GM19238 (cell line): ENCODE measurements at regions not wholly inside any gene's neighbourhood (a gene's known extent, or its start where the extent isn't known, plus 50 kb on each side); places are given as distances from the start of the nearest gene placed in this dataset.

ENCODE experiments used
- DNase-seq: peaks from one replicate; pipeline ENCODE4 v3.0.0; 2011; ENCODE audit warnings: low spot score; ENCODE audit not compliant: insufficient read length

DNA sequence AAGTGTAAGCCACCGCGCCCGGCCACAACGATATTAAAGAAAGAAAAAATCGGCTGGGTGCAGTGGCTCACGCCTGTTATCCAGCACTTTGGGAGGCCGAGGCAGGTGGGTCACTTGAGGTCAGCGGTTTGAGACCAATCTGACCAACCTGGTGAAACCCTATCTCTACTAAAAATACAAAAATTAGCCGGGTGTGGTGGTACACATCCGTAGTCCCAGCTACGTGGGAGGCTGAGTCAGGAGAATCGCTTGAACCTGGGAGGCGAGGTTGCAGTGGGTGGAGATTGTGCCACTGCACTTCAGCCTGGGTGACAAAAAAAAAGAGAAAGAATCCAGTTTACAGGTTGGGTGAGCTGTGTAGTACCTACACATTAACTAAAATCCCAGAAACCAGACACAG, 99.9 kb upstream of the CACNA1A start:
- DNase-seq = no peak

DNA sequence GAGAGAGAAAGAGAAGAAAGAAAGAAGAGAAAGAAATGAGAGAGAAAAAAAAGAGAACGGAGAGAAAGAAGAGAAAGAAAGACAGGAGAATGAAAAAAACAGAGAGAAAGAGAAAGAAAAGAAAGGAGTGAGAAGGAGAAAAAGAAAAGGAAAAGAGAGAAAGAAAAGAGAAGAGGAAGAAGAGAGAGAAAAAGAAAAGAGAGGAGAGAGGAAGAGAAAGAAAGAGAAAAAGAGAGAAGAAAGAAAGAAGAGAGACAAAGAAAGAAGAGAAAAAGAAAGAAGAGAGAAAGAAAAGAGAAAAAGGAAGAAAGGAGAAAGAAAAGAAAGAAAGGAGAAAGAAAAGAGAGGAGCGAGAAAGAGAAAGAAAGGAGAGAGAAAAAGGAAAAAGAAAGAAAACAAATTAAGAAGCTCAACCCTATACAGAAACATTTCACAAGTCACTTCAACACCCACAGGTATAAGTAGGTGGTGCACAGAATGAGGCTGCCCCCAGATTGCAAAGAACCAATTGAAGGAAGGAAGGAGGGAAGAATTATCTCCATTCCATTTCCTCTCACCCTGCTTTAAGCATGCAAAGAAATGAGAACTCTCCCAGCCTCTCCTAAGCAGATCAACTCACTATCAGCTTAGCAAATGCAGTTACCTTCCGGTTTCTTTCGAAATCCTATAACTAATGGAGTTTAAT, 98.8 kb upstream of the CACNA1A start:
- DNase-seq = no peak

DNA sequence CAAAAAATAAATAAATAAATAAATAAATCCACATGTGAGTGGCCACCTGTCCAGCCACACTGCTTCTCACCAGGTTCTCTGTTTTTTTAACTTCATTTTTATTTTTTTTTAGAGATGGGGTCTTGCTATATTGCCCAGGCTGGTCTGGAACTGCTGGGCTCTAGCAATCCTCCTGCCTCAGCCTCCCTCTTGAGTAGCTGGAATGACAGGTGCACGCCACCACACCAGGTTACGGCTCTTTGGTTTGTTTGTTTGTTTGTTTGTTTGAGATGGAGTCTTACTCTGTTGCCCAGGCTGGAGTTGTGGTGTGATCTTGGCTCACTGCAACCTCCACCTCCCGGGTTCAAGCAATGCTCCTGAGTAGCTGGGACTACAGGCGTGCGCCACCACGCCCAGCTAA, 94.5 kb upstream of the CACNA1A start:
- DNase-seq = no peak

DNA sequence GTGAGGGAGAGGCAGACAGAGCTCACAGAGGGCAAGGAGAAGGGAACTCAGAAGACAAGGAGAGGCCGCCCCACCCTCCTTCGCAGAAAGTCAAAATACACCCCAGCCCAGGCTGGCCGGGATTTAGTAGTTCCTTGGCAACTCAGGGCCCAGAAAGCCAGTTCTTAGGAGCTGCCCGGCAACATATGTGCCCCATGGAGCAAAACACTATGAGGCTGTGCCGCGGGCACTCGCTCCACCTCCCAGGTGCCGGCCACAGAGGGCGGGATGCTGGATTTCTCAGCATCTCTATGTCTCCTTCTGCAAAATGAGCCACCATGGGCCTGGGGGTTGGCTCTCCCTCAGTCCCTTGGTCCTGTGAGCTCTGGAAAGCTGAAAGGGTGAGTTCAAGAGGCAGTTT, 93.8 kb upstream of the CACNA1A start:
- DNase-seq = no peak

DNA sequence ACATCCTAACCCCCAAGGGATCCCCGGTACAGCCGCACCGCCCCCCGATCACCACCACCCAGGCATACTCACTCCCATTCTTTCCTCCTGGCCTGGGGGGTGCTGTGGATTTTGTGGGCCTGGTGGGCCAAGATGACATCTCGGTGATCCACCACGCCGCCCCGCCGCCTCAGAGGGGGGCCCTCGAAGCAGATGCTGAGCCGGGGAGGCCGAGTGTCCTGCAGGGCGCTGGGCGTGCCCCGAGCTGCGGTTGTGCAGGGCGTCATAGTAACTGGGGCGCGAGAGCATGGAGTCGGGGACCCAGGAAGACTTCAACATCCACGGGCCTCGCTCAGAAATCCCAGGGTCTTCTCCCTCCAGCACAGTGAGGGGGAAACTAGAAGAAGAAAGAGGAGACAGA, 93.4 kb upstream of the CACNA1A start:
- no peak for DNase-seq

DNA sequence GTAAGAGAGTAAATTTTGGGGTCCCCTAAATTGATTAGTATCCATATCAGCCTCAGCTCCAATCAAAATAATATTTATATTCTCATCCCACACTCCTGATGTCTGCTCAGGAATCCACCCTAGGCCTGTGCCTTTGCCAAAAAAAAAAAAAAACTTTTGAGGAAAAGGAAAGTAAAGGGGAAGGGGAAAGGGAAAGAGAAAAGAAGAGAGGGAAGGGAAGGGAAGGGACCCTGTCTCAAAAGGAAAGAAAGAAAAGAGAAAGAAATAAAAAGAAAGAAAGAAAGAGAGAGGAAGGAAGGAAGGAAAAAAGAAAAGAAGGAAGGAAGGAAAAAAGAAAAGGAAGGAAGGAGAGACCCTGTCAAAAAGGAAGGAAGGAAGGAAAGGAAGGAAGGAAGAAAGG, 91.8 kb upstream of the CACNA1A start:
- DNase-seq = no peak

DNA sequence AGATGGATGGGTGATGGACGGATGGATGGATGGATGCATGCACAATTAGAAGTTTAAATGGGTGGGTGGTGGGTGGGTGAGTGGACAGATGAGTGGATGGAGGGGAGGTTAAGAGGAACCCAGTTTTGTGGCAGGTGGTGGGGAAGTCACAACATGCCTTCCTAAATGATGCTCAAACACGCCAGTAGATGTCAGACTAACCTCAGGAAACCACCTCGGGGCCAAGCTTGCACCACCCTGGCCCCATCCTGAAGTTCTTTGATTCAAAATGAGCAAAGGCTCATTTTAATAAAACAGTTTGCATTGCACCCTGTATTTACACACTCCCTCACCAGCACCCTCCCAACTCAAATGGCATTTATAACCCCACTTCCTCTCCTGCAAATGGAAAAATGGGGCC, 91.4 kb upstream of the CACNA1A start:
- DNase-seq = peak; percentile 69

DNA sequence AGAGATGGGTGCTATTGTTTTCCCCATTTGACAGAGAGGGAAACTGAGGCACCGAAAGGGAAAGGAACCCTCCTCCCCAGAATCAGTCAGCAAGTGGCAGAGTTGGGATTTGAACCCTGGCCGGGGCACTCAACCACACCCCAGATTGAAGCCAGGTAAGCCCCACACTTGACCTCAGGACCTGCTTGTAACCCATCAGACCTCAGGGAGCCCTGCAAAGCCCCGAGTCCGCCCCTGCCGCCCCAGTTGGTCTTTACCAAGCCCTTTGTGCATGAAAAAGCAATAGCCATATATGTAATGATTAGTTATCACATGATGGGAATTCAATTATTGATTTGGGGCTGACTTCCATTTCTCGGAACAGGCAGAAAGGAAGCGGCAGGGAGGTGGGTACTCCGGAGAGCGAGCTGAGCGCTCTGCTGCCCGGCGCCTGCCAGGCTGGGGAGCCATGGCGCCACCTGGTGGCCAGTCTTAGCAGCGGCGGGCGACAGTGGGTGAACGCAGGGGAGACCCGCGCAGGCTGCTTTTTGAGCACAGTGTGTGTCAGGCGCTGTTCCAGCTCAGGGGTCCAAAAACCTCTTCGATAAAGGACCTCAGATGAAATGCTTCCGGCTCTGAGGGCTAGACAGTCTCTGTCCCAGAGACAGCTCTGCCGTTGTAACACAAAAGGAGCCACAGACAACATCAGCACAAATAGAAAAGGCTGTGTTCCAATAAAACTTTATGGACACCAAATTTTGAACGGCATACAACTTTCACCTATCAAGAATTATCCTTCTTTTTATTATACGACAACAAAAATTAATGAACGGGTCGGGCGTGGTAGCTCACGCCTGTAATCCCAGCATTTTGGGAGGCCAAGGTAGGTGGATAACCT, 82.9 kb upstream of the CACNA1A start:
- peak; percentile 58 for DNase-seq

DNA sequence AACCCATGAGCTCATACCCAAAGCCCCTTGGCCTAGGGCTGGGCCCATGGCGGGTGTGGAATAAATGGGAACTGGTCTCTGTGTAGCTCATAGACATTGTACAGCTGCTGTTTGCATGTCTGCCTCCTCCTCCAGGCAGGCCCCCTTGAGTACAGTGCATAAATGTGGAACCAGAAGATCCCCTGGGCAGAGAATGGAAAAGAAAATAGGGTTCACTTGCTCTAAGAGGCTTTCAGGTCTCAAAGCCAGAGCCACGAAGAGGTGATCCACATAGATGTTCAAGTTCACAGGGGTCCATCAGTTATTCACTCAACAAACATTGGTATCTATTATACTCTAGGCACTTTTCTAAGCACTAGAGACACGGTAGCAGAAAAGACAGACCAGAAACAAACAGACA, 79.2 kb upstream of the CACNA1A start:
- DNase-seq = no peak

DNA sequence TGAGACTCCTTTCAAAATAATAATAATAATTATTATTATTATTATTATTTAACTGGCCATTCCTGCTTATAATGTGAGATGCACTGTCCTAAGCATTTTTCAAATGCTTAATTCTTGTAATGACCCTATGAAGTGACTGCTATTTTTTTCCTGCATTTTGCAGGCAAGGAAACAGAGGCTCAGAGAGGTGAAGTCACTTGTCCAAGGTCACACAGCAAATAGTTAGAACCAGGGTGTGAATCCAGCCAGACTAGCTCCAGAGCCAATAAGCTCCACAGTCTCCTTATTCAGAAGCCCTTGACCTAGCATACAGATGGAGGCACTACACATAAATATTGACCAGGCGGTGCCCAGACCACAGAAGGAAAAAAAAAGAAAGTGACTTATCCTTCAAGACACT, 77.5 kb upstream of the CACNA1A start:
- DNase-seq = no peak

DNA sequence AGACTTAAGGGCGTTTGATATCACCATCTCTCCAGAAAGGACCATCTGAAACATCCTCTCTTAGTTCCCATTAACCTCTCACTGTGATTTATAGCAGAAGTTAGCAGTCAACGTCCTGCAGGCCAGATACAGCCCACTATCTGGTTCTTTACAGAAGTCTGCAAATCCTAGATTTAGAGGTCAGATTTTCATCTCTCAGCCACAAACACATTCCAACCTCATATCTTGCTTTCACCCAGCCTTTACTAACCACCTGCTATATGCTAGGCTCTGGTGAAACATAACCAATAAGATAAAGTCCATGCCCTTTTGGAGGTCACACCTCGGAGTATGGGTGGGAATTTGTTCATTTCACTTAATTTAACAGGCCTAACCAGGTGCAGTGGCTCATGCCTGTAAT, 76.8 kb upstream of the CACNA1A start:
- DNase-seq = no peak

DNA sequence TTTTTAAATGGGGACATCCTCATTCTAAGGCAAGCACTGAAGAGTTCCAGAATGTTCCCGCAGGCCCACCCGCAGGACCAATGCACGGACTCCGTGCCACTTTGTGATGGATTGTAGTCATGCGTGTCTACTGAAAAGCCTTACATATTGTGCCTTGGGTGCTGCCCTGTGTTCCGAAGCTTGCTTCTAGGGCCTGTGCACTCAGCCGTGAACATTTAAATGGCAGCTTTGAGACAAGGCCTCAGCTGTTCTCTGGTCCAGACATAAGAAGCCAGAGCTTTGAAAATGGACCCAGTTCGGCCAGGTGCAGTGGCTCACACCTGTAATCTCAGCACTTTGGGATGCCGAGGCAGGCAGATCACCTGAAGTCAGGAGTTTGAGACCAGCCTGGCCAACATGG, 75.3 kb upstream of the CACNA1A start:
- DNase-seq = no peak

DNA sequence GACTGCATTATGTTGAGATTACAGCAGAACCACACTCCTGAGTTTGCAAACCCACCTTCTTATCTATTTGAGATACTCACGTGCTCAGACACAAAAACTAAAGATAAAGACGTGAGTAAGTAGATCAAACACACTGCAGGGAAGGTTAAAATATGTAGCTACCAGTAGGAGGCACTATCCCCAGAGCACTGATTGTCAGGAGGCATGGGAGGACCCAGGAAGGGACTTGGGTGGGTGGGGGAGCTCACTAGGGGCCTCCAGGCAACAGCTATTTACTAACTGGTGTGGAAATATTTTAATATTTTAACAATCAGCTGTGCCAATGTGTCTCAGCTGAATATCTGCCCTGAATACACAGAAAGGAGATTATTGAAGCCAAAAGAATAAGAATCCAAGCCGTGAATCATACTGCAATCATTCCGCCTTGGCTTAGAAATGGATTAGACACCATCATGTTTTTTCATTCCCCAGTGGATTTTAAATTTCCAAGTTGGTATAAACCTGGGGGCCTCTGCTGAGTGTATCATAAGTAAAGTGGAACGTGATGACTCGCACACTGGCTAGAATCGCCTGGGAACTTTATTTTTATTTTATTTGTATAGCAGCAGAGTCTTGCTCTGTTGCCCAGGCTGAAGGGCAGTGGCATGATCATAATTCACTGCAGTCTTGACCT, 73.2 kb upstream of the CACNA1A start:
- no peak for DNase-seq

DNA sequence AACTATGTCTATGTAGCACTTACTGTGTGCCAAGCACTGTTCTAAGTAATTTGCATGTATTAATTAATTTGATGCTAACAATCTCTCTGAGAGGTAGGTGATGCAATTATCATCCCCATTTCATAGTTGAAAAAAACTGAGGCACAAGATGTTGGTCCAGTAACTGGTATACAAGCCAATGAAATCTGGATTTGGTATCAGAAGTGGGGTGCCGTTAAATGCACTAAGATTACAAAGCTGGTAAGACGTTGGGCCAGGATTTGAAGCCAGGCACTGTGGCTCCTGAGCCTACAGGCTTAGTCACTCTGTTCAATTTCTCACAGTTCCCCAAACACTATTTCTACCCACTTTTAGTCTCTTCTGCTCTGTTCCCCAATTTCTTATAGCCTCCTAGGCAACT, 70.4 kb upstream of the CACNA1A start:
- DNase-seq = no peak

DNA sequence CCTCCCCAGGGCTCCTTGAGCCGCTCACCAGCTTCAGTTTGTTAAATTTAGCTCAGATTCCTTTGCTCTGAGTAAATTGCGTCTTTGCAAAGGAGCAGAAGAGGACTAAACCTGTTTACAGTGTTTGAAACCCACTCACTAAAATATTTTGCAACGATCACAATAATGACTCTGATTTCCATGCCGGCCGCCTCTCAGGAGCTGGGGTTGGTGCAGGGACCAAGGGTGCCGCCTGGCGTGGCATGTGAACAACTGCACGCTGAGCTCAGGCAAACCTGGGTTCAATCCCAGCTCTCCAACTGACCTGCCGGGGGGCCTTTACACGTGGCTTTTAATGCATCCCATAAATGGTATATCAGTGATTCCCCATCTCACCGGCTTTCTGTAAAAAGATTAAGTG, 68.7 kb upstream of the CACNA1A start:
- DNase-seq = no peak

DNA sequence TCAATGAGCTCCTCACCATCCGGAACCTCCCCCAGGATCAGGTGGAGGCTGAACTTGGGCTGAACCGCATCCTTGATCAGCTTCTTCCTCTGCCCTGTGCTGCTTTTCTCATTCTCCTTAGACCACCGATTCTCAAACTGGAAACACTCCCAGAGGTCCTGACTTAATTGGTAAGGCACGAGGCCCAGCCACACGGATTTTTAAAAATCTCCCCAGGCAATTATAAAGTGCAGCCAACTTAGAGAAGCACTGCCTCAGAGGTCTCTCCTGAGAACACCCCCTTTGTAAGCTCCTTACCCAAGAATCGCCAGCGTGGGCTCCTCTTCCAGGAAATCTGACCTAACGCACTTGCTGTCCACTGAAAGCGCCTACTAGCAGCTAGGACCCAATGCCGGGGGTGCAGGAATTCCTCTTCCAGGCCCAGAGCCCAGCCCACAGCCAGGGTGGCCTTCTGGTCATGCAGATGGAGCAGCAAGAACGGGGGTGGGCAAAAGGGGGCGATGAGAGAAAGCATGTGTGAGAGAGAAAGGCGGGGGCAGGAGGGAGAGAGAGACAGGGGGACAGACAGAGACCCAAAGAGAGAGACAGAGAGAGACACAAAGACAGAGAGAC, 66.9 kb upstream of the CACNA1A start:
- DNase-seq = no peak

DNA sequence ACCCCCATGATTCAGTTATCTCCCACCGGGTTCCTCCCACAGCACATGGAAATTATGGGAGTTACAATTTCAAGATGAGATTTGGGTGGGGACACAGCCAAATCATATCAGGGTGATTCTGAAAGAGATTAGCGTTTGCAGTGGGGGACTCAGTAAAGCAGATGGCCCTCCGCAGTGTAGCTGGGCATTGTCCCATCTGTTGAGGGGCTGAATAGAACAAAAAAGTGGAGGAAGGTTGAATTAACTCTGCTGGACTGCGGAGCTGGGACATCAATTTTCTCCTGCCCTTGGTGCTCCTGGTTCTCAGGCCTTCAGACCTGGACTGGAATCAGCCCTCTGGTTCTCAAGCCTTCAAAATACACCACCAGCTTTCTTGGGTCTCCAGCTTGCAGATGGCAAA, 55.2 kb upstream of the CACNA1A start:
- DNase-seq = no peak

DNA sequence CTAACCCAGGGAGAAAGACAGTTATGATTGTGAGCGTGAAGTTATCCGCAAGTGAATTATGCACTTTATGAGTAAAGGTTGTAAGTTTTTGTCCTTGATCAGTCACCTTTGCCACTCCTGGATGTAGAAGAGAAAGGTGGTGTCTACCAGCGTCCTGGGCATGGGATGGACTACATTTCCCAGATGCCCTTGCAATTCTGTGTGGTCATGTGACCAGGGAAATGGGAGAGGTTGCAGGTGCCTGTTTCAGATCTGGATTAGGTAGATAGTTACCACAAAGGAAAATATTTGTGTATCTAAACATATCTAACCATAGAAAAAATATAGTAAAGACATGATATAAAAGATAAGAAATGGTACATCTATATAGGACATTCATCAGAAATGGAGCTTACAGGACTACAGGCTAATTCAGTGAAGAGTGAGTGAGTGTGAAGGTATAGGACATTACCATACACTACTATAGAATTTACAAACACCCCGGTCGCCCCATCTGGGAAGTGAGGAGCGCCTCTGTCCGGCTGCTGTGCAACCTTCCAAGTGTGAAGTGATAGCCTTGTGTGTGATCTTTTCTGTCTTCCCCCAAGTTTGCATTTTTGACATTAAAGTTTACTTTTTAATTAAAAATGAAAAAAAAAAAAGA, 51.6 kb upstream of the CACNA1A start:
- no peak for DNase-seq

DNA sequence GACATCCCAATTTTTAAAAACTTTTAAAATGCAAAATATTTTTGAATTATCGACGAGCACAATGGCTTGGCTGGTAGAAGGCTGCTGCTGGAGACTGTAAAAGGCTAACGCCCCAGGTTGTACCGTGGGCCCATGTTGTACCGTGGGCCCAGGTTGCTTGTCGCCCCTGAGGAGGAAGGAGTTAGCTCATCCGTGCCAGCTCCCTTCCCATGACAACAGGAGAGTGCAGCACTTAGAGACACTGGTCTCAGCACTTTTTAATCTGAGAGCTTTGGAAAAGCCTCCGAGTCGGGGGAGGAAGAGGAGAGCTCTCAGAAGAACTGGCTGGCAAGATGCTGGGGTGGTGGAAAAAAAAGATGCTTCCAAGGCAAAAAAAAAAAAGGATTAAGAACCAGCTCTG, 50.3 kb upstream of the CACNA1A start:
- DNase-seq = no peak
